Panc1 (cell line): ENCODE measurements at regions not wholly inside any gene's neighbourhood (a gene's known extent, or its start where the extent isn't known, plus 50 kb on each side); places are given as distances from the start of the nearest gene placed in this dataset.
"Not testable (repeated sequence)": the region's sequence is repeated elsewhere in the genome, so short reads cannot be mapped to it uniquely, and the experiment has no call there.

Experiments
- ATAC-seq: fragments of 200-7000 bp; cut with Tn5 transposase; 2 replicates; pipeline ENCODE4 v1.9.1; 2020; ENCODE audit warnings: mild to moderate bottlenecking, moderate library complexity
- BruUV-seq: library from RNA; stranded (reverse); fragments of 400-500 nt; replicated peaks from 2 replicates; lab custom pipeline; 2021; lab: Mats Ljungman, UMichigan
- CTCF ChIA-PET: fragments of 300-600 bp; sonication (Branson Sonifier 250); formaldehyde crosslinking; loops from one replicate; lab custom pipeline; 2022; ENCODE audit warnings: antibody characterized with exemption; lab: Charles Lee
- POLR2A ChIA-PET: fragments of 300-600 bp; sonication (Branson Sonifier 250); formaldehyde crosslinking; loops from one replicate; lab custom pipeline; 2022; ENCODE audit warnings: antibody characterized with exemption; lab: Charles Lee
- DNase-seq: peaks from one replicate; pipeline ENCODE4 v3.0.0-alpha.2; 2010; ENCODE audit warnings: low read depth, low spot score
- H3K27ac ChIP-seq: 2 replicates; pipeline ENCODE4 v1.5.1; 2011; ENCODE audit warnings: mild to moderate bottlenecking, low read length, inconsistent platforms
- H3K27me3 ChIP-seq: fragments of 200-500 bp; sonication (Bioruptor generic); 2 replicates; pipeline ENCODE4 v1.6.0; 2014; ENCODE audit warnings: low read length, inconsistent platforms; ENCODE audit not compliant: control insufficient read depth, insufficient read depth
- H3K36me3 ChIP-seq: fragments of 200-500 bp; sonication (Bioruptor generic); 2 replicates; pipeline ENCODE4 v1.5.1; 2014; ENCODE audit warnings: inconsistent platforms, mild to moderate bottlenecking, low read length, moderate library complexity; ENCODE audit not compliant: control insufficient read depth, insufficient read depth
- H3K4me1 ChIP-seq: 2 replicates; pipeline ENCODE4 v1.5.1; 2011; ENCODE audit warnings: inconsistent platforms, mild to moderate bottlenecking, low read length, moderate library complexity; ENCODE audit not compliant: control insufficient read depth, insufficient read depth
- H3K4me3 ChIP-seq, 2 experiments: 2 replicates each; pipeline ENCODE4 v1.5.1; 2011 to 2012; ENCODE audit warnings: low read depth in 2 of 2, low read length in 2 of 2, mild to moderate bottlenecking in 2 of 2, inconsistent platforms in 1 of 2, moderate library complexity in 1 of 2
- H3K9me3 ChIP-seq: fragments of 200-500 bp; sonication (Bioruptor generic); 2 replicates; pipeline ENCODE4 v1.5.1; 2014; ENCODE audit warnings: low read depth, mild to moderate bottlenecking, inconsistent platforms, low read length, moderate library complexity; ENCODE audit not compliant: control insufficient read depth, insufficient read depth
- POLR2AphosphoS5 ChIP-seq: IDR thresholded peaks from 2 replicates; pipeline ENCODE4 v1.6.1; 2012; ENCODE audit warnings: mild to moderate bottlenecking, low read depth, low read length, moderate library complexity
- SIN3A ChIP-seq: IDR thresholded peaks from 2 replicates; pipeline ENCODE4 v1.6.1; 2012; ENCODE audit warnings: low read depth, mild to moderate bottlenecking, low read length, moderate library complexity, borderline replicate concordance; ENCODE audit not compliant: insufficient read depth
- TCF7L2 ChIP-seq: IDR thresholded peaks from 2 replicates; pipeline ENCODE4 v1.6.1; 2011; ENCODE audit warnings: mild to moderate bottlenecking, low read depth, low read length, inconsistent platforms
- in situ Hi-C: cut with HindIII; loops from 2 replicates; pipeline ENCODE4 v1.10.0; 2016; ENCODE audit warnings: low sequenced_read_pairs, low pct_unique_long_range_greater_than_20kb
- intact Hi-C: fragments of 100-400 bp; cut with micrococcal nuclease; formaldehyde crosslinking; loops from one replicate; pipeline ENCODE4 v1.10.0; 2022; ENCODE audit not compliant: unreplicated experiment
- TF ChIP-seq, protein P1 (sequence below), 2 experiments: IDR thresholded peaks; 2 replicates each; pipeline ENCODE4 v1.6.1; 2011 to 2012; ENCODE audit warnings: low read depth in 2 of 2, control low read depth in 1 of 2, low read length in 1 of 2, mild to moderate bottlenecking in 1 of 2, moderate library complexity in 1 of 2; ENCODE audit not compliant: insufficient read depth in 1 of 2
- TF ChIP-seq, protein P2 (sequence below): fragments of 450-650 bp; IDR thresholded peaks from 2 replicates; pipeline ENCODE4 v1.5.1; 2017; ENCODE audit warnings: mild to moderate bottlenecking

DNA sequence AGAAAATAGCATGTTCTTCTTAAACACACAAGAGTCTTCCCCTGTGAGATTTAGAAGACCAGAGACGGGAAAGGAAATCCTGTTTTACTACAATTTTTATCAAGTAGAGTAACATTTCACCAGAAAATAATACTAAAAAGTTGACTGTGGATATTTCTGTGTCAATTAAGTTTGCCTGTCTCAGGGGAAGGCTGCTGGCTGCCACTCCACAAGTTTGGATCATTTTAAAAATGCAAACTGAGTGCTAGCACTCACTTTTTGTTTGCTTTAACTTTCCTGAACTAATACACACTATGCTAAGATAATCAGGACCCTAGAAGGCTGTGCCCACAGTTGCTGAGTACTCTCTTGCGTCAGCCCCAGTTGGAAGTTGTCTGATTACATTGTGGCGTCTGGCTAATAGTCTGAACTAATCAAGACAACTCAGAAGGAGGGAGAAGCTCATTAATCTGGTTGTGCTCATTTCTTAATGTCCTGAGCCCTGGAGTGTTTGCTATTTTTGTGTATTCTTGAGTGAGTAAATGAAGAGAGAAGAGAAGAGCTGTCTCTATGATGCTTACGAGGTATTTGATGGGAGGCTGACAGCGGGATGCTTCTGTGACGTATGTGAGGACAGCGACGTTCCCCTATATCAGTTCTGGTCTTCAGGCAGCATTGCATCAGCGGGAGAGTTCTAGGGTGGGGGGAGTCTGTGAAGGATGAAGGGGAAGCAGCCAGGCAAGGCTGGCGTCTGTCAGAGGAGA is 664.2 kb downstream of the QKI start:
- peaks cover 4% of the 10 kb centered on the region; the same call in 1 of the 2 replicates for H3K9me3 ChIP-seq
- no peaks in the 10 kb centered on the region for H3K4me1 ChIP-seq
- no TSS peak for BruUV-seq
- intact Hi-C loops (no loop called here), in situ Hi-C loops (no loop called here)
- ChIA-PET POLR2A (no interaction called here), CTCF (no interaction called here)
- ATAC-seq (no peak), DNase-seq (no peak)
- H3K4me3 ChIP-seq: no peak overlapping the region
- no peak overlapping the region for H3K27ac ChIP-seq
- H3K36me3 ChIP-seq: no peaks in the 10 kb centered on the region
- TF ChIP-seq POLR2AphosphoS5 (no peak), TCF7L2 (no peak), SIN3A (no peak)
- TF ChIP-seq, protein P1, sequence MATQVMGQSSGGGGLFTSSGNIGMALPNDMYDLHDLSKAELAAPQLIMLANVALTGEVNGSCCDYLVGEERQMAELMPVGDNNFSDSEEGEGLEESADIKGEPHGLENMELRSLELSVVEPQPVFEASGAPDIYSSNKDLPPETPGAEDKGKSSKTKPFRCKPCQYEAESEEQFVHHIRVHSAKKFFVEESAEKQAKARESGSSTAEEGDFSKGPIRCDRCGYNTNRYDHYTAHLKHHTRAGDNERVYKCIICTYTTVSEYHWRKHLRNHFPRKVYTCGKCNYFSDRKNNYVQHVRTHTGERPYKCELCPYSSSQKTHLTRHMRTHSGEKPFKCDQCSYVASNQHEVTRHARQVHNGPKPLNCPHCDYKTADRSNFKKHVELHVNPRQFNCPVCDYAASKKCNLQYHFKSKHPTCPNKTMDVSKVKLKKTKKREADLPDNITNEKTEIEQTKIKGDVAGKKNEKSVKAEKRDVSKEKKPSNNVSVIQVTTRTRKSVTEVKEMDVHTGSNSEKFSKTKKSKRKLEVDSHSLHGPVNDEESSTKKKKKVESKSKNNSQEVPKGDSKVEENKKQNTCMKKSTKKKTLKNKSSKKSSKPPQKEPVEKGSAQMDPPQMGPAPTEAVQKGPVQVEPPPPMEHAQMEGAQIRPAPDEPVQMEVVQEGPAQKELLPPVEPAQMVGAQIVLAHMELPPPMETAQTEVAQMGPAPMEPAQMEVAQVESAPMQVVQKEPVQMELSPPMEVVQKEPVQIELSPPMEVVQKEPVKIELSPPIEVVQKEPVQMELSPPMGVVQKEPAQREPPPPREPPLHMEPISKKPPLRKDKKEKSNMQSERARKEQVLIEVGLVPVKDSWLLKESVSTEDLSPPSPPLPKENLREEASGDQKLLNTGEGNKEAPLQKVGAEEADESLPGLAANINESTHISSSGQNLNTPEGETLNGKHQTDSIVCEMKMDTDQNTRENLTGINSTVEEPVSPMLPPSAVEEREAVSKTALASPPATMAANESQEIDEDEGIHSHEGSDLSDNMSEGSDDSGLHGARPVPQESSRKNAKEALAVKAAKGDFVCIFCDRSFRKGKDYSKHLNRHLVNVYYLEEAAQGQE (IDR thresholded peaks at IDR 0.05; ENCODE audit: insufficient read depth in 1 of 2, low read depth in 2 of 2, low read length in 1 of 2): no peak
- TF ChIP-seq, protein P2, sequence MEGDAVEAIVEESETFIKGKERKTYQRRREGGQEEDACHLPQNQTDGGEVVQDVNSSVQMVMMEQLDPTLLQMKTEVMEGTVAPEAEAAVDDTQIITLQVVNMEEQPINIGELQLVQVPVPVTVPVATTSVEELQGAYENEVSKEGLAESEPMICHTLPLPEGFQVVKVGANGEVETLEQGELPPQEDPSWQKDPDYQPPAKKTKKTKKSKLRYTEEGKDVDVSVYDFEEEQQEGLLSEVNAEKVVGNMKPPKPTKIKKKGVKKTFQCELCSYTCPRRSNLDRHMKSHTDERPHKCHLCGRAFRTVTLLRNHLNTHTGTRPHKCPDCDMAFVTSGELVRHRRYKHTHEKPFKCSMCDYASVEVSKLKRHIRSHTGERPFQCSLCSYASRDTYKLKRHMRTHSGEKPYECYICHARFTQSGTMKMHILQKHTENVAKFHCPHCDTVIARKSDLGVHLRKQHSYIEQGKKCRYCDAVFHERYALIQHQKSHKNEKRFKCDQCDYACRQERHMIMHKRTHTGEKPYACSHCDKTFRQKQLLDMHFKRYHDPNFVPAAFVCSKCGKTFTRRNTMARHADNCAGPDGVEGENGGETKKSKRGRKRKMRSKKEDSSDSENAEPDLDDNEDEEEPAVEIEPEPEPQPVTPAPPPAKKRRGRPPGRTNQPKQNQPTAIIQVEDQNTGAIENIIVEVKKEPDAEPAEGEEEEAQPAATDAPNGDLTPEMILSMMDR: no peak
- H3K27me3 ChIP-seq: no peaks in the 10 kb centered on the region

DNA sequence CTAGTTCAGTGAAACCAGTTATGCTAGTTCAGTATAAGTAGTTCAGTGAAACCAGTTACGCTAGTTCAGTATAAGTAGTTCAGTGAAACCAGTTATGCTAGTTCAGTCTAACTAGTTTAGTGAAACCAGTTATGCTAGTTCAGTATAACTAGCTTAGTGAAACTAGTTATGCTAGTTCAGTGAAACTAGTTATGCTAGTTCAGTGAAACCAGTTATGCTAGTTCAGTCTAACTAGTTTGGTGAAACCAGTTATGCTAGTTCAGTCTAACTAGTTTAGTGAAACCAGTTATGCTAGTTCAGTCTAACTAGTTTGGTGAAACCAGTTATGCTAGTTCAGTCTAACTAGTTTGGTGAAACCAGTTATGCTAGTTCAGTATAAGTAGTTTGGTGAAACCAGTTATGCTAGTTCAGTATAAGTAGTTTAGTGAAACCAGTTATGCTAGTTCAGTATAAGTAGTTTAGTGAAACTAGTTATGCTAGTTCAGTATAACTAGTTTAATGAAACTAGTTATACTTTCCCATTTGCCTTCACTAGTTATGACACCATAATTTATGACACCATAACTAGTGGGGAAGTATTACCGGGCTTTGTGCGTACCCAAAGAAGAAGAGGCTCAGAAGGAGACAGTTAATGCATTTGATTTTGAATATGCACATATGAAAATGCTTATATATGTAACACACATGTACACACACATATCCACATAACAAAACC is 662.5 kb downstream of the QKI start:
- H3K27ac ChIP-seq, DNase-seq, CTCF ChIA-PET, intact Hi-C loops, H3K36me3 ChIP-seq, BruUV-seq, H3K4me3 ChIP-seq, ATAC-seq, H3K4me1 ChIP-seq, H3K27me3 ChIP-seq, H3K9me3 ChIP-seq, POLR2A ChIA-PET, in situ Hi-C loops: not testable (repeated sequence)
